Astrocyte (in vitro differentiated cells and primary cell): ENCODE measurements at regions not wholly inside any gene's neighbourhood (a gene's known extent, or its start where the extent isn't known, plus 50 kb on each side); places are given as distances from the start of the nearest gene placed in this dataset.

Experiments used
- EZH2 ChIP-seq: IDR thresholded peaks from 2 replicates; pipeline ENCODE4 v1.6.1; 2012; ENCODE audit warnings: mild to moderate bottlenecking, low read length, inconsistent platforms; ENCODE audit not compliant: insufficient read depth
- TF ChIP-seq, protein P1 (sequence below): IDR thresholded peaks from 2 replicates; pipeline ENCODE4 v1.5.1; 2011; ENCODE audit warnings: low read depth, mild to moderate bottlenecking, inconsistent platforms, low read length, moderate library complexity; ENCODE audit not compliant: insufficient read depth

- TF ChIP-seq, protein P1, sequence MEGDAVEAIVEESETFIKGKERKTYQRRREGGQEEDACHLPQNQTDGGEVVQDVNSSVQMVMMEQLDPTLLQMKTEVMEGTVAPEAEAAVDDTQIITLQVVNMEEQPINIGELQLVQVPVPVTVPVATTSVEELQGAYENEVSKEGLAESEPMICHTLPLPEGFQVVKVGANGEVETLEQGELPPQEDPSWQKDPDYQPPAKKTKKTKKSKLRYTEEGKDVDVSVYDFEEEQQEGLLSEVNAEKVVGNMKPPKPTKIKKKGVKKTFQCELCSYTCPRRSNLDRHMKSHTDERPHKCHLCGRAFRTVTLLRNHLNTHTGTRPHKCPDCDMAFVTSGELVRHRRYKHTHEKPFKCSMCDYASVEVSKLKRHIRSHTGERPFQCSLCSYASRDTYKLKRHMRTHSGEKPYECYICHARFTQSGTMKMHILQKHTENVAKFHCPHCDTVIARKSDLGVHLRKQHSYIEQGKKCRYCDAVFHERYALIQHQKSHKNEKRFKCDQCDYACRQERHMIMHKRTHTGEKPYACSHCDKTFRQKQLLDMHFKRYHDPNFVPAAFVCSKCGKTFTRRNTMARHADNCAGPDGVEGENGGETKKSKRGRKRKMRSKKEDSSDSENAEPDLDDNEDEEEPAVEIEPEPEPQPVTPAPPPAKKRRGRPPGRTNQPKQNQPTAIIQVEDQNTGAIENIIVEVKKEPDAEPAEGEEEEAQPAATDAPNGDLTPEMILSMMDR = no peak
- no peak for TF ChIP-seq EZH2
Measured at GRCh38 chr12:127422935-127423566, 843.9 kb upstream of the TMEM132C start.
